ENCODE measurements at regions not wholly inside any gene's neighbourhood (a gene's known extent, or its start where the extent isn't known, plus 50 kb on each side); places are given as distances from the start of the nearest gene placed in this dataset.

DNA sequence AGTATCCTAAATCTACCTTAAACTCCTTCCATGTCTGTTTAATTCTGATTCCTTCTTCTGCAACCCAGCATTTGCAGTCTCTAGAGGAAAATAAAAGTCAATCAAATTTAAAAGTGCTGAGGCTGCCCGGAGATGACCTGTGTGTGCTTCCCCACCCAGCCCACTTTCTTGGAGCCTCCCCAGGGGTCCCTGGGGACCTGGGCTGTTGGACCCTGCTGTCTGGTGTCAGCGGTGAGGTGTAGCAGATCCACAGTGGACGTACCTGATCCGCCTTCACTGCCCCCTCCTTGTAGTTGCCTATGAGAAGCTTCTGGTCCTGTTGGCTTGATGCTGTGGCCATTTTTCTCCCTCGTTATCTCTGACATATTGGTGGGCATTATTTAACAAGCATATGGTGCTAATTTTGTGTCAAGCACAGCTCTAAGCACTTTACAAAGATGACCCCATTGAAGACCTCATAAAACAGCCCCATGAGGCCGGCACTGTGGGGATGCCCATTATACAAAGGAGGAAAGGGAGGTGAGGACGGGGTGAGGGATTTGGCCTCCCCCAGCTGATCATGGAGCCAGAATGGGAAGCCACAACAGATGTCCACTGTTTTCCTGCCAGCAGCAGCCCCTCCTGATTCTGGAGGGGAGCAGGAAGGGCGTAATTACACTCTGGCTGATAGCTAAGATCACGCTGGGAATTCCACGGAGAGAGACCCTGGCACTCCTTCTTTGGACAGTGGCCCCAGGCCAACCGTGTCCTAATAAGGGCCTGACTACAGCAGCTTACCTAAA lies 628.2 kb downstream of the CDH26 start:
- Histone ChIP-seq H3K27me3 (ENCODE audit: control insufficient read depth, insufficient read depth, low read length) (no peaks in the 10 kb centered on the region), H3K36me3 (ENCODE audit: control insufficient read depth, insufficient read depth, low read length) (no peaks in the 10 kb centered on the region), H3K4me3 (ENCODE audit: low read depth, low read length) (no peak overlapping the region)
- ChIA-PET POLR2A (no interaction called here), CTCF (no interaction called here)
- DNase-seq (ENCODE audit: low read depth): no peak
- TF ChIP-seq, protein P1, sequence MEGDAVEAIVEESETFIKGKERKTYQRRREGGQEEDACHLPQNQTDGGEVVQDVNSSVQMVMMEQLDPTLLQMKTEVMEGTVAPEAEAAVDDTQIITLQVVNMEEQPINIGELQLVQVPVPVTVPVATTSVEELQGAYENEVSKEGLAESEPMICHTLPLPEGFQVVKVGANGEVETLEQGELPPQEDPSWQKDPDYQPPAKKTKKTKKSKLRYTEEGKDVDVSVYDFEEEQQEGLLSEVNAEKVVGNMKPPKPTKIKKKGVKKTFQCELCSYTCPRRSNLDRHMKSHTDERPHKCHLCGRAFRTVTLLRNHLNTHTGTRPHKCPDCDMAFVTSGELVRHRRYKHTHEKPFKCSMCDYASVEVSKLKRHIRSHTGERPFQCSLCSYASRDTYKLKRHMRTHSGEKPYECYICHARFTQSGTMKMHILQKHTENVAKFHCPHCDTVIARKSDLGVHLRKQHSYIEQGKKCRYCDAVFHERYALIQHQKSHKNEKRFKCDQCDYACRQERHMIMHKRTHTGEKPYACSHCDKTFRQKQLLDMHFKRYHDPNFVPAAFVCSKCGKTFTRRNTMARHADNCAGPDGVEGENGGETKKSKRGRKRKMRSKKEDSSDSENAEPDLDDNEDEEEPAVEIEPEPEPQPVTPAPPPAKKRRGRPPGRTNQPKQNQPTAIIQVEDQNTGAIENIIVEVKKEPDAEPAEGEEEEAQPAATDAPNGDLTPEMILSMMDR (IDR thresholded peaks at IDR 0.05; ENCODE audit: insufficient read depth, low read depth, low read length): no peak

DNA sequence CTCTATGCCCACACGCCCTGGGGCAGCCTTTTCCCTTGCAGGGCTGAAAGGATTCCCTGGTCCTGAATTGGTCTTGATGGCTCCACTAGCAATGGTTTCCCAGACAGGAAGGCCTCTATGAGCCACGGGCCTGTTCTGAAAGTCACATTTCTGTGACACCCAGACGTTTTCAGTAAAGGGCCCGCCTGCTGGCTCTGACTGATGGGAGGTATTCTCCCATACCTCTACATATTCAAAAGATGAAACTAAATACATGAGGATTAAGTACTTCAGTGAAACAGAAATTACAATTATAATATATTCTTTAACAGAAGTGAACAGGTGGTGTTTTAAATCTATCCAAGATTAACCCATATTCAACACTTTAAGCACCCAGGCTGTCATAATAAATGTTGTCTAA lies 629.8 kb downstream of the CDH26 start:
- POLR2A ChIA-PET: no interaction called here
- no peaks in the 10 kb centered on the region for H3K36me3 ChIP-seq (ENCODE audit: control insufficient read depth, insufficient read depth, low read length)
- CTCF ChIA-PET: no interaction called here
- TF ChIP-seq, protein P1 (IDR thresholded peaks at IDR 0.05; ENCODE audit: insufficient read depth, low read depth, low read length): no peak
- DNase-seq (ENCODE audit: low read depth): no peak
- H3K4me3 ChIP-seq (ENCODE audit: low read depth, low read length): no peak overlapping the region
- H3K27me3 ChIP-seq (ENCODE audit: control insufficient read depth, insufficient read depth, low read length): no peaks in the 10 kb centered on the region

DNA sequence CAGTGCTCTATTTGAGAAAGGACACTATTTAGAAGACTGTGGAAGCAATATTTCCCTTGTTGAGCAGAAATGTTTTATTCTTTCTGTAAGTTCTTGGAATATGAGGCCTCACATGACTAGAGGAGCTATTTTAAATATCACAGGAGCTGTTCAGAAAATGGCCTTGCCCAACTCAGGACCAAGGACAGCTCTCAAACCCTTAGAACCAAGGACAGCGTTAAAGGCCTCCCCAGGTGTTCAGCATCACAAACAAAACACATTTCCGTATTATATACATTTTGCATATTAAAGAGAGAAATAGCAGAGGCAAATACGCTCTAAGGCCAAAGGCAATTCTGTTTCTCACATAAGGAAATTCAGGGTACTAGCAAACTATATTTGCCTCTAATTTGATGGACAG lies 631.4 kb downstream of the CDH26 start:
- CTCF ChIA-PET: no interaction called here
- TF ChIP-seq, protein P1 (IDR thresholded peaks at IDR 0.05; ENCODE audit: insufficient read depth, low read depth, low read length): no peak
- no peaks in the 10 kb centered on the region for H3K36me3 ChIP-seq (ENCODE audit: control insufficient read depth, insufficient read depth, low read length)
- no peak overlapping the region for H3K4me3 ChIP-seq (ENCODE audit: low read depth, low read length)
- POLR2A ChIA-PET: no interaction called here
- no peaks in the 10 kb centered on the region for H3K27me3 ChIP-seq (ENCODE audit: control insufficient read depth, insufficient read depth, low read length)
- no peak for DNase-seq (ENCODE audit: low read depth)

DNA sequence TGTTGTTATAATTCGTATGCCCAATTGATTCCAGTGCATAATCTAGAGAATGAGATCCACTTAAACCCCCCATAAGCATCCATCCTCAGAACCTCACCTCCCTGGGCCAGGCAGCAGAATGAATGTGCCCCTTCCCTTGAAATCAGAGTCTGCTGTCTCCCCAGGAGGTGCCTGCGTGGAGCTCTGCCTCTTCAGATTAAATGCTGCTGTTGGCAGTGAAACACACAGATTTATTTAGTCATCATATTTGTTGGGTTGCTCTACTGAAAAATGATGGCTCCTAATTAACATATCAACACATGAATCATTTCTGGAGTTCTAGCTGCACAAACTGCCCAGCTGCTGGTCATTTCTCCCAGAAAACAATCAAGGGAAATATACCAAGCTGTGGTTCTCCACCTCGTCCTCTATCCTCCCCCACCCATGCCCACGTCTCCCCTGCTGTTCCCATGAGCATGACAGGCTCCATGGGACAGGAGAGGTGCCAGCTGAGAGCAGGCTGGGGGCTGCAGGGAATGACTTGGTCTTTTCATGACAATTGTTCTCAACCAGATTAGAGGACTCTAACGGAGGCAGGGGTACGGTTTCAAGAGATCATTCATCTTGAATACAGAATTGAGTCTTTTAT lies 633.1 kb downstream of the CDH26 start:
- Histone ChIP-seq H3K36me3 (ENCODE audit: control insufficient read depth, insufficient read depth, low read length) (no peaks in the 10 kb centered on the region), H3K27me3 (ENCODE audit: control insufficient read depth, insufficient read depth, low read length) (no peaks in the 10 kb centered on the region), H3K4me3 (ENCODE audit: low read depth, low read length) (no peak overlapping the region)
- TF ChIP-seq, protein P1 (IDR thresholded peaks at IDR 0.05; ENCODE audit: insufficient read depth, low read depth, low read length): no peak
- DNase-seq (ENCODE audit: low read depth): no peak
- CTCF ChIA-PET: no interaction called here
- POLR2A ChIA-PET: no interaction called here

DNA sequence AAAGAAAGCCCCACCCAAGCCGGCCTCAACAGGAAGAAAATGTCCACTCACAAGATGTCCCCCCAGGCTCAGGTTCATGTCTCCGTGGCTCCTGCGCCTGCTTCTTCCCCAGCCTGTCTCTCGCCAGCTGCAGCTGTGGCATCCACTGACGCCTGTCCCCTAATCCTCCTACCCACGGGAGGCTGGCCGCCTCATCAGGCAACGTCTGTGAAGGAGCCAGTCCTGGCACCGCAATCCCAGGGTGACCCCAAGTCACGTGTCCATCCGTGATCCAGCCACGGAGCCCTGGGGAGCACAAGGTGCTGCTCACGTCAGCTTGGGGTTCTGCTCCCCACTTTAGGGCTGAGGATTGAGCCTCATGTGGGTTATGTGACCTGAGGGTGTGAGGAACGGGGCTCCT lies 640.3 kb downstream of the CDH26 start:
- Histone ChIP-seq H3K4me3 (ENCODE audit: low read depth, low read length) (no peak overlapping the region), H3K36me3 (ENCODE audit: control insufficient read depth, insufficient read depth, low read length) (no peaks in the 10 kb centered on the region), H3K27me3 (ENCODE audit: control insufficient read depth, insufficient read depth, low read length) (no peaks in the 10 kb centered on the region)
- TF ChIP-seq, protein P1 (IDR thresholded peaks at IDR 0.05; ENCODE audit: insufficient read depth, low read depth, low read length): no peak
- ChIA-PET CTCF (no interaction called here), POLR2A (no interaction called here)
- DNase-seq (ENCODE audit: low read depth): no peak
